KG1 (cell line): ENCODE measurements at regions not wholly inside any gene's neighbourhood (a gene's known extent, or its start where the extent isn't known, plus 50 kb on each side); places are given as distances from the start of the nearest gene placed in this dataset.
"Not testable (repeated sequence)": the region's sequence is repeated elsewhere in the genome, so short reads cannot be mapped to it uniquely, and the experiment has no call there.

Experiments
- DNase-seq: peaks from one replicate; lab custom pipeline; 2025; lab: John Stamatoyannopoulos, UW

GRCh38 chr6:106849120-106849519, 125.4 kb downstream of the CD24 start:
- DNase-seq: no peak

DNA sequence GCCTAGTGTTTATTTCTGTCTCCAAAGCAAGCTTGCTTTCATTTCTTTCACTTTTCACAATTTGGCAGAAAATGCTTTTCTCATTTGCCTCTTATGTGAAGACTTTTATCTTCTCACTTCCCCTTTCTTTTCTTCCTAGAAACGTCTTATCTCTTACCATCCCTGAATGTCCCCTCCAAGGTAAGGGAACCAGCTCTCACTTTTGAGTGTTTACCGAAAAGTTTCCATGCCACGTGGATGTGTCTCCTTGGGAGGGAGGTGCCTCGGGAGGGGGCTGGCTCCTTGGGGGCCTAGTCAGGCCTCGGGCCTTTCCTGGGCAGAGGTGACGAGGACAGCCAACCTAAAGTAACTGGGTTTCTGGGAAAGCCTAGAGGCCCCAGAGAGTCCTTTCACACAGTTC, 127.4 kb downstream of the CD24 start:
- no peak for DNase-seq

DNA sequence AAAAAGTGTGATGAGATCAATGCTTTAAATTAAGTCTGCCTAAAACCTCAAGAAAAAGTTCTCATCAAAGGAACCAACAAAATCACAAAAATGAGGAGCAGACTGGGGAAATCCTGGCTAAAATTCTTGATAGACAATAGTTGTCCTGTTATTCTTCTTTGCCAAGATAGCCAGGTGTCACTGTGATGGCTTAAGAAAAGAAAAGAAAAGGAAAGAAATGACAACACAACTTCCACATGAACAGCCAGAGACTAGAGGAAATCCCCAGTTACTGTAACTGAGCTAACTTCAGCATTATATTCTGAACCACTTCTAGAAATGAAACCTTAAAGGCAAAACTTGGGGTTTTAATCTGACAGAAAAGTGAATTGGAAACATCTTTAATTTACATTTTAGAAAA, 129.6 kb downstream of the CD24 start:
- DNase-seq: no peak

- no peak for DNase-seq
These were observed 141.6 kb downstream of the CD24 start for GRCh38 chr6:106832766-106833510.

DNA sequence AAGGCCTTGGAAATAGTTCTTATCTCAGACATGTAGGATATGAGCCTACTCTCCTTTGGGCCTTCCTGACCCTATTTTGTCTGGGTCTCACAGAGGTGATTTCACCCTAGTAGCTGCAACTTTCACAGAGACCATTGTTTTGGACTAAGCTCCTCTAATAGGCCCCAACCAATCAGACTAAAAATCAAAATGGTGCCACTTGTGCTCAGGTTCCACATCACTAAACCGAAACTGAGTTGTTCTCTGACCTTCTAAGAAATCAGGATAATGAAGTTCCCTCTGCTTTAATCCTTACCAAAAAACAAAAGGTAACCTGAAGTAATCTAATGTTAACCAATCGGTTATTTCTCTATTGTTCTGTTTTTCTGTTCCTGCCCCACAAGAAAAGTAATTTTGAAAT, 143.6 kb downstream of the CD24 start:
- no peak for DNase-seq

DNA sequence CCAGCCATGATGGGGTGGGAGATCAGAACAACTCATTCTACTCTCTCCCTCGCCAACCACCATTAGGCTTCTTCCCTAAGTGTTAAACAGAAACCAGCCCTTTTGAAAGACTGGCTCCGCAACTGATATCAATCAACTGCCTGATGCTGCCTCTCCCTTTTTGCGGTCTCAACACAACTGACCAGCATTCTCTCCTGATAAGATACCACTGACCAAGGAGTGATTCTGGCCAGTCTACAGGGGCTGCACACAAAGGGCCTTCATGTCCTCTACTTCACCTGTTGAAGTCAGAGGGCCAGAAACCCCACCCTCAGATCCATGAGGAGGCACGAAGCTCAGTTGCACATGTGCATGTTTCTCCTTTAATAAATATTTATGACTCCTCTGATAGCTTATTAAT, 145.1 kb downstream of the CD24 start:
- DNase-seq: no peak

DNA sequence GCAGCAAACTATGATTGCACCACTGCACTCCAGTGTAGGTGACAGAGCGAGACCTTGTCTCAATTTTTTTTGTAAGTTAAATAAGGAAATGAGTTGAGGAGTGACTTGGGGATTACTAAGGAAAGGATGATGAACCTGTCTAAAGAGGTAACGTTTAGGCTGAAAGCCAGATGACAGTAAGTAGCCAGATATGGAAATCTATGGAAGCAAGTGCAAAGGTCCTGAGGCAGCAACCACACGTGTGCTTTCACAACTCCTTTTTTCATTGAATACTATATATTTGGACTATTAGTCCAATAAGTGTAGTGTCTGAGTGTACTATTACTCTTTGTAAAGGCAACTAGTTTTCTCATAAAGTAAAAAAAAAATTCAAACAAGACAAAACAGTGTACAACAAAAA, 147.4 kb downstream of the CD24 start:
- DNase-seq: no peak

DNA sequence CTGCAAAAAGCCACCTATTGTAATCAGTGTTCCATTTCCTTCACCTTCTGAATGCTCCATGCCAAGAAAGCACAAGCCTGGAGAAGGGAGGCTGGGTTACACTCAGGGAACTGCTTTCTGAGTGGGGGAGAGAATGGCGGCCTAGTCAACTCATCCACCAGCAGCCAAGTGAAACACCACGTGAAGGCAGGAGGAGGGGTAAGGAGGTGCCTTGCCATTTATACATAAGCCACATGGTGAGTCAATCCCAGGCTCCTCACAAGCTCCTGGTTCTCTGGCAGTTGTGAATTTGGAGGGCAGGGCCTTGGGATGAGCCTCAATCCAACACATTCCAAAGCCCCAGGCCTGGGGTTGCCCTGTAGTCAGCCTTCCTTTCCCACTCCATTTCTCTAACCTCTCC, 149.4 kb downstream of the CD24 start:
- no peak for DNase-seq

- no peak for DNase-seq
These were observed 150.7 kb downstream of the CD24 start for GRCh38 chr6:106823732-106824351.

- DNase-seq: no peak
These were observed 151.5 kb downstream of the CD24 start for GRCh38 chr6:106823058-106823457.

DNA sequence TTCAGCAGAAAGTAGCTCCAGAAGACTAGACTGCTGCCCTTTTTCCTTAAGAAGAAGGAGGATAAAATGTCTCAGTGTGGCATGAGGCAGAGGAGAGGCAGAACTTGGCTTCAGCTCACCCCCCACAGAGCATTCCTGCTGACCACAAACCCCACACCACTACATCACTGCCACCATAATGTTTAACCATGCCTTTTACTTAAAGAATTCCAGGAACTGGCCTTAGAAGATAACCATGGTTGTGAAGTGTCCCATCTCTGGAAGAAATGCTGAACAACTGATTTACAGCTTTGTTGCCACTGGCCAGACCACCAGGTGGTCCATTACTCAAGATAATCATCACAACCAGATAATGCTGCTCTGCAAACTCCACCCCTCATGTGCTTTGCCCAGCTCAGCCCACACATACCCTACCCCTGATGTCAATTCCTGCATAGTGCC, 154.1 kb downstream of the CD24 start:
- DNase-seq: no peak

DNA sequence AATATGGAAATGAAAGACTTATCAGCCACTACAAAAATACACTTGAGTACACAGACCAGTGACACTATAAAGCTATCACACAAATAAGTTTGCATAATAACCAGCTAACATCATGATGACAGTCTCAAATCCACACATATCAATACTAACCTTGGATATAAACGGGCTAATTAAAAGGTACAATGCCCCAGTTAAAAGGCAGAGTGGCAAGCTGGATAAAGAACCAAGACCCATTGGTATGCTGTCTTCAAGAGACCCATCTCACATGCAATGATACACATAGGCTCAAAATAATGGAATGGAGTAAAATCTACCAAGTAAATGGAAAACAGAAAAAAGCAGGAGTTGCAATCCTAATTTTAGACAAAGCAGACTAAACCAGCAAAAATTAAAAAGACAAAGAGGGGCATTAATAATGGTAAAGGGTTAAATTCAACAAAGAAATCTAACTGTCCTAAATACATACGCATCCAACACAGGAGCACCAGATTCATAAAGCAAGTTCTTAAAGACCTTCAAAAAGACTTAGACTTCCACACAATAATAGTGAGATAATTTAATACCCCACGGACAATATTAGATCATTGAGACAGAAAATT, 163.3 kb downstream of the CD24 start:
- no peak for DNase-seq

GRCh38 chr6:106808758-106809157, 165.8 kb downstream of the CD24 start:
- DNase-seq: no peak

DNA sequence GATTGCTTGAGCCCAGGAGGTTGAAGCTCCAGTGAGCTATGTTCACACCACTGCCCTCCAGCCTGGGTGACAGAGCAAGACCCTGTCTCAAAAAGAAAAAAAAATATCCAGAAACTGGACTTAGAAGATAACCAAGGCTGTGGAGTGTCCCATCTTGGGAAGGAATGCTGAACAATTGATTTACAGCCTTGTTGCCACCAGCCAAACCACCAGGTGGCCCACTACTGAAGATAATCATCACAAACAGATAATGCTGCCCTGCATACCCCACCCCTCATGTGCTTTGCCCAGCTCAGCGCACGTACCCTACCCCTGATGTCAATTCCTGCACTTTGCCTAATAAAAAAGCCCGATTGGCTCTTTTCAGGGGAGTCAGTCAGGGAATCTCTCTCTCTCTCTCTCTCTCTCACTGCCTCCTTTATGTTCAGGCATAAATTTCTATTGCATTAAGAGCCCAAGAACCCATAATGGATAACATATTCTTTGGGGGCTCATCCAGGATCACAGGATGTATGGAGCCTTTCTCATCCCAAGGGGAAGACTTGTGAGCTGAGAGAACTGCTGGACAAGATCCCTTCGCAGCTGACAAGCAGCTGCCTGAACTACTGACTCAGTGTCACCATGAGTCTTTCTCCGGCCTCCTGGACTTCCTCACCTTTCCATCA, 166.4 kb downstream of the CD24 start:
- no peak for DNase-seq

DNA sequence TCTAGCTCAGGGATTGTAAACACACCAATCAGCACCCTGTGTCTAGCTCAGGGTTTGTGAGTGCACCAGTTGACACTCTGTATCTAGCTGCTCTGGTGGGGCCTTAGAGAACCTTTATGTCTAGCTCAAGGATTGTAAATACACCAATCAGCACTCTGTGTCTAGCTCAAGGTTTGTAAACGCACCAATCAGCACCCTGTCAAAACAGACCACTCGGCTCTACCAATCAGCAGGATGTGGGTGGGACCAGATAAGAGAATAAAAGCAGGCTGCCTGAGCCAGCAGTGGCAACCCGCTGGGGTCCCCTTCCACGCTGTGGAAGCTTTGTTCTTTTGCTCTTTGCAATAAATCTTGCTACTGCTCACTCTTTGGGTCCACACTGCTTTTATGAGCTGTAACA, 168.3 kb downstream of the CD24 start:
- not testable (repeated sequence) for DNase-seq

- DNase-seq: no peak
These were observed 168.8 kb downstream of the CD24 start for GRCh38 chr6:106805771-106806170.

- no peak for DNase-seq
These were observed 169.9 kb downstream of the CD24 start for GRCh38 chr6:106804346-106805335.

GRCh38 chr6:106803188-106803587, 171.3 kb downstream of the CD24 start:
- no peak for DNase-seq

DNA sequence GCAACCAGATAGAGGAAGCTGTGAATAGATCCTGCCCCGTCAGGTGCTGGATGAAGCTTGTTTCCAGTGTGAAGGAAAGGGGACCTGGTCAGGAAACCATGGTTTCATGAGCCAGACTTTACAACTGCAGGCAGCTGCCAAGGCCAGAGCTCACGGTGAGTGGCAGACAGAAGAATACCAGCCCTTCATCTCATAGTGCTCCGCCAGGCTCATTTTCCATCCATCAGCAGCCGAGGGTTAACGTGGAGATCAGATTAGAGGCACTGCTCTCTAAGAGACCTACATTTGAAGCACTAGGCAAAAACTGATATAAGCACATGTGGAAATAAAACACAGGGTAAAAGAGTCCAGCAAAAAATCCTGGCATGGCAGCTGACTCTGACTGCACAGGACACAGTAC, 172.4 kb downstream of the CD24 start:
- DNase-seq: no peak

- no peak for DNase-seq
These were observed 171.9 kb downstream of the QRSL1 start for GRCh38 chr6:106801256-106801655.

GRCh38 chr6:106800379-106800778, 171.0 kb downstream of the QRSL1 start:
- no peak for DNase-seq
